Skeletal muscle tissue (tissue), 3 donors: ENCODE measurements at regions not wholly inside any gene's neighbourhood (a gene's known extent, or its start where the extent isn't known, plus 50 kb on each side); places are given as distances from the start of the nearest gene placed in this dataset.

Source experiments
- H3K27ac ChIP-seq: one replicate; pipeline ENCODE4 v1.7.0; 2013; ENCODE audit warnings: mild to moderate bottlenecking, low read depth, low read length, inconsistent platforms
- H3K27me3 ChIP-seq, 3 donors: one replicate each; pipeline ENCODE4 v1.7.0; 2013; ENCODE audit warnings: low read length in 3 of 3; ENCODE audit not compliant: control insufficient read depth in 3 of 3, insufficient read depth in 3 of 3
- H3K36me3 ChIP-seq, 3 donors: one replicate each; pipeline ENCODE4 v1.7.0; 2013; ENCODE audit warnings: low read length in 3 of 3; ENCODE audit not compliant: control insufficient read depth in 3 of 3, insufficient read depth in 3 of 3
- H3K4me1 ChIP-seq, 3 donors: one replicate each; pipeline ENCODE4 v1.7.0; 2013; ENCODE audit warnings: low read length in 3 of 3, mild to moderate bottlenecking in 3 of 3; ENCODE audit not compliant: control insufficient read depth in 3 of 3, insufficient read depth in 3 of 3
- H3K4me3 ChIP-seq, 3 donors: one replicate each; pipeline ENCODE4 v1.7.0; 2013; ENCODE audit warnings: low read length in 3 of 3
- H3K9ac ChIP-seq, 3 donors: one replicate each; pipeline ENCODE4 v1.7.0; 2013; ENCODE audit warnings: low read length in 3 of 3, mild to moderate bottlenecking in 3 of 3, moderate library complexity in 2 of 3, low read depth in 1 of 3
- H3K9me3 ChIP-seq, 3 donors: one replicate each; pipeline ENCODE4 v1.7.0; 2013; ENCODE audit warnings: low read length in 3 of 3; ENCODE audit not compliant: control insufficient read depth in 3 of 3
- donor health status: Osteomylitis.

DNA sequence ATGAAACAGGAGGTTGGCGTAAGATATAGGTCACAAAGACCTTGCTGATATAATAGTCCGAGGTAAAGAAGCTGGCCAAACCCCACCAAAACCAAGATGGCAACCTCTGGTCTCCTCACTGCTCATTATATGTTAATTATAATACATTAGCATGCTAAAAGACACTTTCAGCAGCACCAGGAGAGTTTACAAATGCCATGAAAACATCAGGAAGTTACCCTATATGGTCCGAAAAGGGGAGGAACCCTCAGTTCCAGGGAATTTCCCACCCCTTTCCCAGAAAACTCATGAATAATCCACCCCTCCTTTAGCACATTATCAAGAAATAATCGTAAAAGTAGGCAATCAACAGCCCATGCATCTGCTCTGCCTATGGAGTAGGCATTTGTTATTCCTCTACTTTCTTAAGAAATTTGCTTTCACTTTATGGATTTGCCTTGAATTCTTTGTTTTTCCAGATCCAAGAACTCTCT, 923.4 kb downstream of the QKI start:
- Histone ChIP-seq H3K27me3 (no peaks in the 10 kb centered on the region), H3K36me3 (no peaks in the 10 kb centered on the region), H3K4me3 (no peak overlapping the region), H3K9ac (no peak overlapping the region), H3K27ac (no peak overlapping the region), H3K4me1 (no peaks in the 10 kb centered on the region), H3K9me3 (no peaks in the 10 kb centered on the region)

DNA sequence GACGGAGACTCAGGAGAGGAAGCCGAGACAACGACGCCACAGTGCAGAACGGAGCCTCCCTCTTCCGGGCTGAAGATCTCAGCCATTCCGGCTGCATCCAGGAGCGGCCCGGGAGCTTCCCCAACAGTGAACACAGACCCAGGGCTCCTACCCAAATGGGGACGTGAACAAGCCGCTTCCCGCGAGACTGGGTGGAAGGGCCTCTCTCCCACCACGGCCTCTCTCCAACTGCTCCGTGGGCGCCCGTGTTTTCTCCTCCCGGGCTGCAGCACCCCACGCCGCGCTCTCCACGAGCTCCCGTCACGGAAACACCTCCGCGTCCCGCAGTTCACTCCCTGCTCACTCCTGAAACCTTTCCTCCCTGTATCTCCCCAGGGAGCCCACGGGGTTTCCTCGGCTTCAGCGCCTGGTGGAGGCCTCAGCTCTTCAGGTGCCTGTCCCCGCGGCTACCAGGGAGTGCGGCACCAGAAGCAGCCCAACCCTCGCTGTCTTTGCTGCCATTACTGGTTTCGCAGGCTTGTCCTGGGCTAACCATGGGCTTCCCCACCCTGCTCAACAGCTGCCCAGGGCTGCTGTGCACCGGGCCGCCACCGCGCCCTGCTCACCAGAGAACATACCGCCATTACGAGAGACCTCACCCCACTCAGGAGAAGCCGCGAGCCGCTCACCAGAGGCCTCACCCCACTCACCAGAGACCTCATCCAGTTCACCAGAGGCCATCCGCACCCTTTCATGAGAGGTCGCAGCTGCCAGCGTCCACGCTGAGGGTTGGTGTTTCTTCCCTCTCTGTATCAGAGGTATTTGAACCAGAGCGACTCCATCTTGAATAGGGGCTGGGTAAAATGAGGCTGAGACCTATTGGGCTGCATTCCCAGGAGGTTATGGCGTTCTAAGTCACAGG, 922.8 kb downstream of the QKI start:
- H3K27ac ChIP-seq: no peak overlapping the region
- H3K9me3 ChIP-seq: no peaks in the 10 kb centered on the region
- no peak overlapping the region for H3K4me3 ChIP-seq
- no peak overlapping the region for H3K9ac ChIP-seq
- H3K4me1 ChIP-seq: no peaks in the 10 kb centered on the region
- H3K36me3 ChIP-seq: no peaks in the 10 kb centered on the region
- H3K27me3 ChIP-seq: no peaks in the 10 kb centered on the region

DNA sequence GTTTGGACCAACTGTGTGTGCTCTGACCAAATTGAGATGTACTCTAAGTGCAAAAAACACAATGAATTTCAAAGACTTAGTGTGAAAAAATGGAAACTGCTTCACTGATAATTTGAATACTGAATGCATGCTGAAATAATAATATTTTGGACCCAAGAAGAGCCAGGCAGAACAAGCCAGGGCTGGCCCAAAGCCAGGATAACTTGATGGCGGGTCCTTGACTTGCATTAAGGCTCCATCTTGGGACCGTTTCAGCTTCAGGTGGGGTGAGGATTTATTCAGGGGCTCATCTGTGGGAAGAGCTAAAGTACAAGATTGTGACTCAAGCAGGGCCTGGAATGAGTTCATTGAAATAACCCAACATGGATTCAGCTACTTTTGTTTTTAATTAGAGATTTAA, 921.9 kb downstream of the QKI start:
- Histone ChIP-seq H3K36me3 (no peaks in the 10 kb centered on the region), H3K4me1 (no peaks in the 10 kb centered on the region), H3K9ac (no peak overlapping the region), H3K4me3 (no peak overlapping the region), H3K27me3 (no peaks in the 10 kb centered on the region), H3K9me3 (no peaks in the 10 kb centered on the region), H3K27ac (no peak overlapping the region)

GRCh38 chr6:164331026-164331425, 916.5 kb downstream of the QKI start:
- Histone ChIP-seq H3K27me3 (no peaks in the 10 kb centered on the region), H3K9me3 (no peaks in the 10 kb centered on the region), H3K27ac (no peak overlapping the region), H3K4me3 (no peak overlapping the region), H3K36me3 (no peaks in the 10 kb centered on the region), H3K9ac (no peak overlapping the region), H3K4me1 (no peaks in the 10 kb centered on the region)

GRCh38 chr6:164325168-164325567, 910.6 kb downstream of the QKI start:
- no peak overlapping the region for H3K27ac ChIP-seq
- H3K4me3 ChIP-seq: no peak overlapping the region
- no peaks in the 10 kb centered on the region for H3K27me3 ChIP-seq
- H3K9ac ChIP-seq: no peak overlapping the region
- H3K4me1 ChIP-seq: no peaks in the 10 kb centered on the region
- H3K9me3 ChIP-seq: no peaks in the 10 kb centered on the region
- no peaks in the 10 kb centered on the region for H3K36me3 ChIP-seq

GRCh38 chr6:164322533-164322932, 908.0 kb downstream of the QKI start:
- no peaks in the 10 kb centered on the region for H3K4me1 ChIP-seq
- H3K4me3 ChIP-seq: no peak overlapping the region
- no peak overlapping the region for H3K9ac ChIP-seq
- H3K27me3 ChIP-seq: no peaks in the 10 kb centered on the region
- no peaks in the 10 kb centered on the region for H3K36me3 ChIP-seq
- no peak overlapping the region for H3K27ac ChIP-seq
- H3K9me3 ChIP-seq: no peaks in the 10 kb centered on the region

DNA sequence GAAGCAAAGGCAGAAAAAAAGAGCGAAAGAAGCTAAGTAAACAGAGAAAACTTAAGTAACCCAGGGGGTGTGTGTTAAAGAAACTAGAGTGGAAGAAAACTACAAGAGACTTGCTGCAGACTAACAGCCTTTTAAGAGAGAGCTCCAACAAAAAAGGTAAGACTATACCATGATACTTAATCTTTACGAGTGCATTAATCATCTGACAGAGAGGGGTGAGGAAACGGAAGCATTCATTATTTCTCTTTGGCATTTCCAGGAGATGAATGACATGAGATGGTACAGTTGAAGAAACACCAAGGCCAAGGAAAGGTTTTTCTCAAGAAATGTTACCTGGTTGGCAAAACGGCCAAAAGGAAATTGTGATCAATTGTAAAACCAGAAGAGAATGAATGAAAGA, 906.8 kb downstream of the QKI start:
- Histone ChIP-seq H3K4me1 (no peaks in the 10 kb centered on the region), H3K27ac (no peak overlapping the region), H3K9me3 (no peaks in the 10 kb centered on the region), H3K27me3 (no peaks in the 10 kb centered on the region), H3K9ac (no peak overlapping the region), H3K4me3 (no peak overlapping the region), H3K36me3 (no peaks in the 10 kb centered on the region)

DNA sequence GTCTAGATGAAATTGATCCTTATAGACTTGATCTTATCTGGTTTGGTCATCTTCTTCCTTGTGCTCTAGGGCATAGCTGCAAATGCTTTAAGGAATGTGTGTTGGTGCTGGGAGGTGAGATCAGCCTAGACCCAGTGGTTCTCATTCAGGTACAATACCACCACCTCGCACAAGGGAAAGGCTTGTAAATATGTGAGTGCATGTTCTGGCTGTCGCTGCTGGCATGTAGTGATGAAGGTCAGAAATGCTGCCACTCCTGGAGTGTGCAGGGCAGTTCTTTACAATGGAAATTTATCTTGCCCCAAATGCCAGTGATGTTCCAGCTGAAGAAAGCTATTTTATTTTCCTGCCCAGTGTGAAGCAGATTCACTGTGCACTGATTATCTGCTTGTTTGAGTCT, 900.9 kb downstream of the QKI start:
- H3K4me1 ChIP-seq: no peaks in the 10 kb centered on the region
- no peaks in the 10 kb centered on the region for H3K36me3 ChIP-seq
- H3K9me3 ChIP-seq: no peaks in the 10 kb centered on the region
- no peak overlapping the region for H3K27ac ChIP-seq
- no peak overlapping the region for H3K9ac ChIP-seq
- H3K27me3 ChIP-seq: no peaks in the 10 kb centered on the region
- H3K4me3 ChIP-seq: no peak overlapping the region

GRCh38 chr6:164308339-164308738, 893.8 kb downstream of the QKI start:
- H3K27ac ChIP-seq: no peak overlapping the region
- no peak overlapping the region for H3K9ac ChIP-seq
- H3K36me3 ChIP-seq: no peaks in the 10 kb centered on the region
- H3K9me3 ChIP-seq: peaks cover 0 to 4% (median 0%) of the 10 kb centered on the region in 3 donors
- no peak overlapping the region for H3K4me3 ChIP-seq
- H3K27me3 ChIP-seq: no peaks in the 10 kb centered on the region
- peaks cover 0 to 6% (median 0%) of the 10 kb centered on the region in 3 donors for H3K4me1 ChIP-seq

- Histone ChIP-seq H3K9ac (no peak overlapping the region), H3K27me3 (no peaks in the 10 kb centered on the region), H3K9me3 (no peaks in the 10 kb centered on the region), H3K4me1 (peaks cover 0 to 6% (median 0%) of the 10 kb centered on the region in 3 donors), H3K36me3 (no peaks in the 10 kb centered on the region), H3K27ac (no peak overlapping the region), H3K4me3 (no peak overlapping the region)
These were observed 888.8 kb downstream of the QKI start for GRCh38 chr6:164303102-164303964.
